Pulmonary artery endothelial cell (primary cell): ENCODE measurements at regions not wholly inside any gene's neighbourhood (a gene's known extent, or its start where the extent isn't known, plus 50 kb on each side); places are given as distances from the start of the nearest gene placed in this dataset.

ENCODE experiments used
- DNase-seq: peaks from one replicate; pipeline ENCODE4 v3.0.0-alpha.2; 2011; ENCODE audit warnings: low read depth, low spot score

- no peak for DNase-seq
Measured at GRCh38 chr7:45350896-45351295, 193.3 kb downstream of the RAMP3 start.

DNA sequence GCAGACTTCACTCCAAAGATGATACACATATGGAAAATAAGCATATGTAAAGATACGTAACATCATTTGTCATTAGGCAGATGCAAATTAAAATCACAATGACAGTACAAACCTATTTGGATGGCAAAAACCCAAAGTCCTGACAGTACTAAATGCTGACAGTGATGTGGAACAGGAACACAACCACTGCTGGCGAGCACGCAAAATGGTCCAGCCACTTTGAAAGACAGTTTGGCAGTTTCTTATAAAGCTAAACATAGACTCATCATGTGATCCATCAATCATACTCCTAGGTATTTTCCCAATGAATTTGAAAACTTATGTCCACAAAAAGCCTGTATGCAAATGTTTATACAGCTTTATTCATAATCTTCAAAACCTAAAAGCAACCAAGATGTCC, 200.7 kb downstream of the RAMP3 start:
- DNase-seq, result no peak

DNA sequence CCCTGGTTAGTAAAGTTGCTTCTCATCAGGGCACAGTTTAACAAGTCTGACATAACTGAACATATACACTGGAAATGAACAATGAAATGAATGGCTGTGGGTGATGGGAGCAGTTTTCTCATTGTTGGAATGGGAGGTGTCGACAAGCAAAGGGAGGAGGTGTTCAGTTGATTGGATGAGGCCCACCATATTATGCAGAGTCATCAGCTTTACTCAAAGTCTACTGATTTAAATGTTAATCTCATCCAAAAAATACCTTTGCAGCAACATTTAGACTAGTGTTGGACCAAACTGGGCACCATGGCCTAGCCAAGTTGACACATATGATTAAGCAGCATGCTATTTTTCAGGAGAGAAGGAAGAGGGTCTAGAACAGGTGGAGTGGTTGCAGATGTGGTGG, 201.7 kb downstream of the RAMP3 start:
- no peak for DNase-seq

DNA sequence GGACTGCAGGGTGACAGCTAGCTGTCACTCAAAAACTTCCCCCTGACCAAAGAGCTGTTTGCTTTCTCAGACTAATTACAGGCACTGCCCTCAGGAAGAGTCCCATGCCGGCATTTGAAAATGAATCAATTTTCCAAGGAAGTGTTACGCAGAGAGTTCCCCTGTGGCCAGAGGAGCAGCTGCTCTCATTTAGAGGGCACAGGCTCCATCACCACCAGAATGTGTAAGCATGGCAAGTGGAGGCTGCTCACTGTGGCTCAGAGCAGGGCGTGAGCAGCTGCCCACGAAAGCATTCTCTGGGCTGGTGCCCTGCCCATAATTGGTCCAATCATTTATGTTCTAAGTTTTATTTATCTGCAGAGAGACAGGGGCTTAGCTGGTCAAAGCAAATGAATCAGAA, 202.2 kb downstream of the RAMP3 start:
- DNase-seq, result no peak

DNA sequence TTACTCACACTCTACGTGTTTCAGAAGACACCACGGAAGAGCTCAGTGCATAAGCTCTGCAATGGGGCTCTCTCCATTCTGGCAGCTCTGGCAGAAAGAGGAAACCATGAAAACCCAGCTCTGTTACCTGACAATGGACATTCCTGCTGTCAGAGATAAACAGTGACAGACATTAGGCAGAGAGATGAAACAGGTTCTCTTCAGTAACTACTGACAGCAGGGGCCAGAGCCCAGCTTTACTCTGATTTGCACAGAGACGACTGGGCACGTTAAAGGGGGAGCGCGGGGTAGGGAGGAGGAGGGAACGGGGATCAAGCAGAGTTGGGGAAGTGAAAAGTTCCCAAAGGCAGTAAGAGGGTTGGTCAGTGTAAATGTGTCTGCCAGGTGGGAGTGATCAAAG, 206.1 kb downstream of the RAMP3 start:
- no peak for DNase-seq

- DNase-seq, result no peak
Measured at GRCh38 chr7:45365341-45365740, 207.8 kb downstream of the RAMP3 start.

DNA sequence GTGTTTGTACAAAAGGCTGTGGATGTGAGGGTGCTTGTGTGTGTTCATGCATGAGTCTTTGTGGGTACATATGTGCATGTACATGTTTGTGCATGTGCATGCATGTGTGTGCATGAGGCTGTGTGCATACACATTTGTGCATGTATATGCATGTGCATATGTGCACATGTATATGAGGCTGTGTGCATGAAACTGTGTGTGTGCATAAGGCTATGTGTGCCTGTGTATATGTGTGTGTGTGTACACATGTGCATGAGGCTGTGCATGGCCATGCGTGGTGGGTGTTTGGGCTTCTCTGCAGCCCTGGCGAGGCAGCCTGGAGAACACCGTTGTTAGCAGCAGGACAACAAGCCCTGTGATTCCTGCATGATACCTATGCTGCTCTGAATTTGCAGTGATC, 207.7 kb upstream of the ADCY1 start:
- DNase-seq, result no peak

GRCh38 chr7:45367026-45367425, 207.1 kb upstream of the ADCY1 start:
- no peak for DNase-seq

- DNase-seq, result no peak
Measured at GRCh38 chr7:45368129-45368807, 205.9 kb upstream of the ADCY1 start.

DNA sequence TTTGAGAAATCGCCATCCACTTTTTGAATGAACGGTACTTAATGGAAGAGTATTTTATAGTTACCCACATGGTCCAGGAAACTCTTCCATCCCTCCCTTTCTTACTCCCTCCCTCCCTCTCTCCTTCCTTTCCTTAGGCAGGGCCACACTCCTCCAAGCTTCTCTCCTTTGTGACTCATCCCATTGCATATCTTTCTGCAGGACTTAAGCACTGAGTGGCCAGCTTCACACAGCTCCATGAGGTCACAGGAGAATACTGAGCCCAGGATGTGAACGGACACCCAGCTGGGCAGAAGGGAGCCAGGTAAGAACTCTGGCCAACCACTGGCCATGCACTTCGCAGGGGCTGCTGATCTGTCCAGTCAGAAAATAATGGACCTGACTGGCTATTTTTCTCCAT, 189.7 kb upstream of the ADCY1 start:
- no peak for DNase-seq

- DNase-seq, result no peak
Measured at GRCh38 chr7:45387837-45388236, 186.3 kb upstream of the ADCY1 start.

DNA sequence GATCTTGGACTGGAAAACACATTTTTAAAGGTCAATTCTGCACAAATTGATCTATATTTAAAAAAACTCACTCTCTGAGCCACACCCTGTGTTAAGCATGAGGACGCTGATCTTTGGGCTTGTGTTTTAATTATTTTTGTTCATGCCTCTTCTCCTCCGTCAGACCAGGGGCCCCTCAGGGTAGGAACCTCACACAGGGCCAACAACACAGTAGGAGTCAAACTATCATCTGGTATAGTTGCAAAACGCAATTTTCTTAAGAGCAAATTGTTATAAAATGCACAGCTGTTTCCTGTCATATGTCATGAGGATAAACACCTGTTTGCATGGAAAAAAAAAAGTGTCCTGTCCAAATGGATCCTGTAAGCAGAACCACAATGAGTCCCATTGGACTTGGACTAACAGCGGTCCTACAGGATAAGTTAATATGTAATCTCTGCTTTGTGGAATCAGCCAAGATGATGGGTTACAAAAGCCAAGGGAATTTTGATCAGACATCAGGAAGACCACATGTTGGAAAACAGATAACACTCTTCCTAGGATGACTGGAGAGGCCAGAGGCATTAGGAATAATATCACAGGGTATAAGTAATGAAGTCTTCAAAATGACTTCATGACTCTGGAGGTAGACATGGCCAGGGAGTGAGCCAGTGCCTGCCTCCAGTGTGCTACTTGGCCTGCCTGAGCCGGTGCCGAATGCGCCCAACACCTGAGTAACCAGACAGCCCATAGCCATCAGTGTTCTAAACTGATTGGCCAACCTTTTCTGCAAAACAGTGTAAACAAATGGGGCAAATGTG, 184.9 kb upstream of the ADCY1 start:
- DNase-seq, result no peak

DNA sequence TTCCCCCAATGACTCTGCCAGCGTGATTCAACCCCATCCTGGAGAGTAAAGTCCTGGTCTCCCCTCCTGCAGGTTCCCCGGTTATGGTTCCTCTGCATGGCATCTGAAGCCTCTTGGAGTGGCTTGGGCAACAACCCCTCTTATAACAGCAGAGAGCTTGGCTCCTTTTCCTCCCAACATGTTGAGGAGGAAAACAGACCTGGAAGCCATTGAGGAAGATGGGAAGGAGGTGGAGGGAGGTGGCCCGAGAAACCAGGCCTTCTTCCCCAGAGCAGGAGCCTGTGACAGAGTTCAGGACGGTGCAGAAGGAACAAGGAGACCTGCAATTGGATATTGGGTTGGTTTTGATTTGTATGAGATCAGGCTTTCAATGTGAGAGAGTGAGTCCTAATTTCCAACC, 184.0 kb upstream of the ADCY1 start:
- DNase-seq, result no peak

DNA sequence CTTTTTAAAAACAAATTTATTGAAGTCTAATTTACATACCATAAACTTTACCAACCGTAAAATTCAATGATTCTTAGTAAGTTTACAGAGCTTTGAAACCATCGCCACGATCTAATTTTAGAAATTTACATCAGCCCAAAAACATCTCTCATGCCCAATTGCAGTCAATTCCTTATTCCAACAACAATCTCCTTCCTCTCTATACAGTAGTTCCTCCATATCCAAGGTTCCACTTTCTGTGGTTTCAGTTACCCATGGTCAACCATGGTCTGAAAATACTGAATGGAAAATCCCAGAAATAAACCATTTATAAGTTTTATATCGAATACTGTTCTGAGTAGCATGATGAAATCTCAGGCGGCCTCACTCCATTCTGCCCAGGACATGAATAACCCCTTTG, 183.4 kb upstream of the ADCY1 start:
- no peak for DNase-seq

- DNase-seq, result no peak
Measured at GRCh38 chr7:45391618-45392451, 182.3 kb upstream of the ADCY1 start.

GRCh38 chr7:45394117-45394708, 180.0 kb upstream of the ADCY1 start:
- no peak for DNase-seq

DNA sequence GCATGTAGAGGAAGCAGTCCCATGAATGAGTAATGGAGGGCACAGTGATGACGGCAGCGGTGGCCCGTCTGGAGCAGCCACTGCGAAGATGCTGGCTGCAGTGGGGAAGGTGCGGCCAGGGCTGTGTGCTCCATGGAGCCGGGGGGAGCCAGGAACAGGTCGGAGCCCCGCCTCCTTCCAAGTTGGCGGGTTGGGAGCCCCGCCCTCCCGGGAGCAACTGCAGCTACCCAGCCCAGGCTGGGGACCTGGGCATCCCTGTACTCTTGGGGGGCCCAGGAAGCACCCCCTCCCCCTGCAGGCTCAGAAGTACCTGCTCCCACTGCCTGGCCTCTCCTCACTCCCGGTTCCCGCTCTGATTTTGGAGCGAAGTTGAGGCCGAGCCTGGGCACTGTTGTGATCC, 175.1 kb upstream of the ADCY1 start:
- no peak for DNase-seq

GRCh38 chr7:45400680-45401079, 173.5 kb upstream of the ADCY1 start:
- DNase-seq, result no peak

GRCh38 chr7:45401155-45401554, 173.0 kb upstream of the ADCY1 start:
- no peak for DNase-seq

DNA sequence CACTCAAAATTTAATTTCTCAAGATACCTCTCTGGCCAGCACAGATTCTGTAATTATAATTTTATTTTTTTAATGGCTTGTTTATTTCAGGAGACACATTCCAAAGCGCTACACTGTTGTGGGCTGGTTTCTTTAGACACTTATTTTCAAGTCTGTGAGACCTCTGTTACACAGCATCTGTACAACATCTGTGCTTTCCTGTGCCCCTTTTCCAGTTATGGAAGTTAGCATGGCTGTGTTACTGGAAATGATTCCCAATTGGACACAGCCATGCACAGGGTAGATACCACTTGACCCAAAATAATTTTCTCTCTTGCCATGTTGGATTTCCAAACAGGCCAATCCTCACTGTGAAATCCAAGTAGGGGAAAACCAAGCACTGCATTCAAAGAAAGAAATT, 172.3 kb upstream of the ADCY1 start:
- DNase-seq, result no peak

- DNase-seq, result no peak
Measured at GRCh38 chr7:45402480-45403218, 171.5 kb upstream of the ADCY1 start.
